ENCODE measurements at regions not wholly inside any gene's neighbourhood (a gene's known extent, or its start where the extent isn't known, plus 50 kb on each side); places are given as distances from the start of the nearest gene placed in this dataset.
"Not testable (repeated sequence)": the region's sequence is repeated elsewhere in the genome, so short reads cannot be mapped to it uniquely, and the experiment has no call there.

DNA sequence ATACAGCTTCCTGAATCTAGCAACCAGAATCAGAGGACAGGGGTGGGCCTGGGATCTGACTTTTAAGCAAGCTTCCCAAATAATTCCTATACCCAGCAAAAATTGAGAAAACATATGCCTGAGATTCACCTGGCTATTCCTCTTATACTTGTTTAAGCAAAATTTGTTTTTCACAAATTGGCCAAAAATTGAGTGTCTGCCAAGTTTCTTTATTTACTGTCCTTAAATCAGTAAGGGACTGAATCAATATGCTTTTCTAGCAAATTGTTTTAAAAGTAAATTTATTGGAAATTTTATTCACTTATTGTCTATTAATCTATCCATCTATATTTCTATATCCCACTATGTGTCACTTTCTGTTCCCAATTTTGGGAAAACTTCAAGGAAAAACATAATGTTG, 337.0 kb upstream of the ZNF804A start:
- no peak for DNase-seq

DNA sequence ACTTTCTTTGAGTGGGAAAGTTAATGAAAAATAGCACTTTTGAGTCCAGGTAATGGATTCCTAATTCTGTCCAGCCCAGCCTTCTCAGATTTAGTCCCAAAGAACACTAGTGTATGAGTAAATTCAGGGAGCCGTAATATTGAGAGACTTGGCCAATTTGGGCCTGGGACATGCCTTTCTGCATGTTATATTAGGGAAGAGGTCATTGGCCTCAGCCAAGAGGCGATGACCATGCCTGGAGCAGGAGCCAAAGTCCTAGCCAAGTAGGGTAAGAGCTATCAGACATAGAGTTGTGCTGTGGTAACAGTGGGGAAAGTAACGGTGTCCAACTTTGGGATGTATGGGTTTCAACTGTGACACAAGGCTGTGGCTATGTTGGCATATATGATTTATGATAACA, 336.5 kb upstream of the ZNF804A start:
- DNase-seq, result no peak

DNA sequence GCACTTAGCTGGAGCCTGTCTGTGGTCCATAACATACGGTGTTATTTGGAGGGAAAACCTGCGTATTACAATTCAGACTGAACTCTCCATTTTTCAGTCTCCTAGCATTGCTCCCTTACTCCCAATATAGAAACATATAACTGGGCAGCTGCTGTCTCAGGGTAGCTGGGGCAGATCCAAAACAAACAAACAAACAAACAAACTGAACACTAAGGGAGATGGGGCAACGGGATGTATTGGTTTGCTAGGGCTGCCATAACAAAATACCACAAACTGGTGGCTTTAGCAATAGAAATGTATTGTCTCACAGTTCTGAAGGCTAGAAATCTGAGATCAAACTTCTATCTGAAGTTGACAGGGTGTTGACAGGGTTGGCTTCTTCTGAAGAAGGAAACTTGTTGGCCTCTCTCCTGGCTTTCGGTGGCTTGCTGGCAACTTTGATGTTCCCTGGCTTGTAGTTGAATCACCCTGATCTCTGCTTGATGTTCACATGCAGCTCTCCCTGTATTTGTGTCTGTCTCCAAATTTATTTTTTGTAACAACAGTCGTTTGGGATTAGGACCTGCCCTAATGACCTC, 329.3 kb upstream of the ZNF804A start:
- DNase-seq, result no peak

DNA sequence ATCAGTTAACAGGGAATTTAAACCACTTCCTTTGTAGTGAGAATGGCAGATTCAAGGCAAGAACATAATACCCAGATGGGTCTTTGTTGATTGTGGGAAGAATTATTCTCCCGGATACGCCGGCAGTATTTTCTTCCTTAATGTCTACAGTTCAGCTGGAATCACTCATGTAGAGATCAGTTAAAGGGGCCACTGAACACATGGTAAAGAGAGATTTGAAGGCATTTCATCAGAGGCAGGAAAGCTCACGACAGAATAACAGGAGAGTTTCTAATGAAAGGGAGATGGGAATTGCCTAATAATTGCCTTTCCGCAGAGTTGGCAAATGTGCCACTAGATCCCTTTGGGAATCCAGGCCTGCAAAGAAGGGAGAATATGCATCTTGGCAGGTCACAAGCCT, 327.7 kb upstream of the ZNF804A start:
- no peak for DNase-seq

DNA sequence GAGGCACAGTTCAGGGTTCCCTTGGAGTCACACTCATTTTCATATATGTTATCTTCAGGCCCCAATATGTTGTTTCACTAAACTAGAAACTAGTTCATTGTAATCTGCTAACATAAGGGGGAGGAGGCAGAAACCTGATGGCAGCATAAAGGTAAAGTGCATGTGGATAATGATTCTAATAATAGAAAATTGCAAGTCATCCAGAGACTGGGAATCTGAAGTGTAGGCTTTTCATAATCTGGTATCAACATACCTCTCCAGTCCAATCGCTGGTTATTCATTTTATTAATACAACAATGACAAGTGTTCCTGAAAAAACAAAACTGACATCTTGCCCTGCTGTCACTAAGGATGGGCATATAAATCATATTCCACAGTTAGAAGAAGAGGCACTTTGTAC, 326.3 kb upstream of the ZNF804A start:
- no peak for DNase-seq

DNA sequence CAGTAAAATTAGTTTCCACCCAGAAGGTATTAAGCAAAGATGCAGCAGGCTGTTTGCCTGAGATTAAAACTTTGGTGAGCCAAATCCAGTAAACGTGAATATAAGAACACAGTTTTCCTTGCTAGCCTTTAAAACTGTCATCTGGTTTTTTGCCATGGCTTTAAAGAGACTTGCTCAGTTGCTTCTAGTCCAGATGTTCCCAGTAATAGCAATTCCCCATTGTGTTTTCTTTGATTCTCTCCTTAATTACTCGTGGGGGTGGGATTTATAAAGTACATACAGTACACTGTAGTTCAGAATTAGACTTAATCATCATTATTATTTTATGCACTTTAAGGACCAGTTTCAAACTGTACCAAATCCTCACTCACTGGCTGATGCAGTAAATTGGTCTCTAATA, 303.5 kb upstream of the ZNF804A start:
- no peak for DNase-seq

DNA sequence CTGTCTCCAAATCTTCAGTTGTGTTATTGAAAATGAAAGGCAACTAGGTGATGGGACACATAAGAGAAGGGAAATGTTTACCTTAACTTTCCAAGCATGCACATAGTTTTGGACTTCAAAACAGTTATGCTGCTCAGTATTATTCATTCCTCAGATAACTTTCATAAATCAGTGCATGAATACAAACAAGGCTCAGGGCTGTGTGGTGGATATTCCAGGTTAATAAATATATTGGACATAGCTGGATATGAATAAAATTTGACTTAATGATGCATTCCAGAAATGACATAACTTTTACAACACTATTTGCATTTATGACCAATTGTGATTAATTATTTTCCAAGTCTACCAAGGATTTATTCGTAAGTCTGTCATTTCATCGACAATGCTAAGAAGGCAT, 301.2 kb upstream of the ZNF804A start:
- DNase-seq, result no peak

DNA sequence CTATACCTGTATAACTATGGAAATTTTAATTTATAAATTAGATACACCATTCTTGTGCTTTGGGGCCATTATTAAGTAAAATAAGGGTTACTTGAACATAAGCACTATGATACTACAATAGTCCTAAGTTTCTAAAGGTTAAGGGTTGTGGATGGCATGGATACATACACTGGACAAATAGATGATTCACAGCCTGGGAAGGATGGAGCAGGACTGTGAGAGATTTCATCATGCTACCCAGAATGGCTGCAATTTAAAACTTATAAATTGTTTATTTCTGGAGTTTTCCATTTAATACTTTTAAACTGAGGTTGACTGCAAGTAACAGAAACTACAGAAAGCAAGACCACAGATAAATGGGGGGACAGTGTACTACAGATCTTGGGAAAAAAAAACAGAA, 295.8 kb upstream of the ZNF804A start:
- DNase-seq, result no peak

DNA sequence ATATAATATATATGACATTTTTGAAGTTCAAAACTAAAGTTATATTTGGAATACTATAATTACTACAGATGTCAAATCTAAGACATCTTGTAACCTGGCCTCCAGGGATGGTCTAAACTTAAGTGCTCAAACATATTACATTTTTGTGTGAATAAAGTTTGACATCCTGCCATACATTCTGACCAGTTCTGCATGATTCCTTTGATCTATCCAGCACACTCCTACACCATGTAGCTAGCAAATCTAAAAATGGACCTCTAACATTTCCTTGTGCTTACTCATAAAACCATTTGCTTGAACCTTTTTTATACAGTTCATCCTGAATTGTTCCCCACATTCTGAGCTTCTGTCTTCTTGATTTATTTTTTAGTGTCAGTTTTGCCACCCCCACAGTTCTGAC, 294.3 kb upstream of the ZNF804A start:
- no peak for DNase-seq

DNA sequence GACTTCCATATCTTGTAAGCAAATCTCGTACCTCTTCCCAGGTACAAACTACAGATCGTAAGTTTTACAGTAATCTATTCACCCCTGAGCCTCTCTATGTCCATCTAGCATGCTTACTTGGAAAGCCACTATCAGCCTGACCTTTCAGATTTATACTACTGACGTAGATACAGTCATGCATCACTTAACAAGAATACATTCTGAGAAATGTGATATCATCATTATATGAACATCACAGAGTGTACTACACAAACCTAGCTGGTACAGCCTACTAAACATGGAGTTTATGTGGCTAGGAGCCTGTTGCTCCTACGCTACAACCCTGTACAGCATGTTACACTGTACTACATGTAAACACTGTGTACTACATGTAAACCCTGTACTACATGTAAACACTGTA, 293.2 kb upstream of the ZNF804A start:
- DNase-seq, result no peak

DNA sequence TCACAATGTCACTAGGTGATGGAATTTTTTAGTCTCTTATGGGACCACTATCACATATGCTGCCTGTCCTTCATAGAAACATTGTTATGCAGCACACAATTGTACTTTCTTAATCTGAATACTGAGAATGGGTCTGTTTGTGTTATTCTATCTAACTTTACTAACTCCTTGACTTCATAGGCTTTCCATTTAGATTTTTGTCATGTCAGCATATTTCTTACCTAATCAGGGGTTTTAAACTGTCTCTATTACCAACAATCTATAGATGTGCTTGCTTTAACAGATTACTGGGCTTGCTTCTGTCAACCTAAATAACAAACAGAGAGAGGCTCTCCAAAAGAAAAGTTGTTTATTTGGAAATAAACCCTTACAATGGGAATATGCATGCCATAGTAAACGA, 289.6 kb upstream of the ZNF804A start:
- DNase-seq, result no peak

DNA sequence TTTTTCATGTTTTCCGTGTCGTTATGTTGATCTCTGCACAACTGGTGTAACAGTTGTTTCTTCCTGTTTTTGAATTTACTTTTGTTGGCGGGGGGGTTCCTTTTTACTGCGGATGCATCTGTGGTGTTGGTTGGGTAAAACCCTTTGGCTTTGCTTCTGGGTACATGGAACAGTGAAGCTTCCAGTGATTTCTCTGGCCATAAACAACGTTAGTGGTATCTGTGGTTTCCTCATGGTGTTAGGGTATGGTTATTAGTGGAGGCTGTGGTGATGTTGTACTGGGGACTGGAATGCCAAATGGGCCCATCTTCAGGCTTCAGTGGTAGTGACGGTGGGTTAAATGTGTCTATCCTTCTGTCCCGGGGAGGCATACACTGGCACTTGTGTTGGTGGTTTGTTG, 285.4 kb upstream of the ZNF804A start:
- no peak for DNase-seq

DNA sequence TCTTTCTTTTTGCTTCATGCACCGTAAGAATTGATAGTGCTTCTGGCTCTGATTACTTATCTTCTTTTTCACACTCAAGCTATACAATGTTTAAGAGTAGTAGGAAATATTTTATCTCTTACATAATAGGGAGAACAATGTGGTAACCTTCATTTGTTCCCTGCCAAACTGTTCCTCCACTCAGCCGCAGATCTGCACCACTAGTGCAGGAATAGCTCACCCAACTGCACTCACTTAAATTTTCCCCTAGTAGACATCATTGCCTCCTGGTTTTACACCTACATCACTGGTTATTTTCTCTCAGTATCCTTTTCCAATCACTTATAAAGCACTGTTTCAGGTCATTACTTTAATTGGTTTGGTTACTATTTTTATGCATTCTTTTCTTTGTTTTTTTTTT, 283.5 kb upstream of the ZNF804A start:
- DNase-seq, result no peak

DNA sequence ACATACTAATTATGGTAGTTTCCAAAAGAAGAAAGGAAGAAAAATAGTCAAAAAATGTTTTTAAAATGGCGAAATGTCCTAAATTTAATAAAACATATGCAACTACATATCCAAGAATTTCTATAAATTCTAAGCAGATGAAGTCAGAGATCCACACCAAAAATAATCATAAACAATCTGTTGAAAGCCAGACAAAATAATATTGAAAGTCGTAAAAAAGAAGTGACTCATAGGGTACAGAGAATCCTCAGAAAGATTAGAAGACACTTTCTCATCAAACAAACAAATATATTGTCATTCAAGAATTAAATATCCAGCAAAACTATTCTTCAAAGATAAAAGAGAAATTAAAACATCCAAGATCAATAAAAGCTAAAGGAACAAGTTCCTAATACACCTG, 281.4 kb upstream of the ZNF804A start:
- DNase-seq, result no peak

DNA sequence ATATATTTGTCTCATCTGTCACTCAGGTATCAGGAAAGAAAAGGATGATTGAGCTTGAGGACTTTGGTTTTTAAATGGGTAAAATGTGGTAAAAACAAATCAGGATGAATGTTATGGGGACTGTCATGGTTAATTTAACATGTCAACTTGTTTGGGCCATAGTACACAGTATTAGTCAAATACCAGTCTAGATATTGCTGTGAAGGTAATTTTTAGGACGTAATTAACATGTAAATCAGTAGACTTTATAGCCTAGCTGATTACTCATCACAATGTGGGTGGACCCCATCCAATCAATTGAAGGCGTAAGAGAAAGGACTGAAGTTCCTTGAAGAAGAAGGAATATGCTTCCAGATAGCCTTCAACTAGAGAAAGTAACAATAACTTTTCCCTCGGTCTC, 275.7 kb upstream of the ZNF804A start:
- no peak for DNase-seq

DNA sequence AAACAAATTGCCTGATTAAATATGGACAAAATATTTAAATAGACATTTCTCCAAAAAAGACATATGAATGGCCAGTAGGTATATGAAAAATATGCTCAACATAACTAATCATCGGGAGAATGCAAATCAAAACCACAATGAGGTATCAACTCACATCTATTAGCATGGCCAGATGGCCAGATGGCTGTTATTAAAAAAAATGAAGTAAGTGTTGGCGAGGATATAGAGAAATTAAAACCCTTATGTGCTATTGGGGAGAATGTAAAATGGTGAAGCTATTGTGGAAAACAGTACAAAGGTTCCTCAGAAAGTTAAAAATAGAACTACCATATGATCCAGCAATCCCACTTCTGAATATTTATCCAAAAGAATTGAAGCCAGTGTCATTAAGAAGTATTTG, 272.3 kb upstream of the ZNF804A start:
- no peak for DNase-seq

DNA sequence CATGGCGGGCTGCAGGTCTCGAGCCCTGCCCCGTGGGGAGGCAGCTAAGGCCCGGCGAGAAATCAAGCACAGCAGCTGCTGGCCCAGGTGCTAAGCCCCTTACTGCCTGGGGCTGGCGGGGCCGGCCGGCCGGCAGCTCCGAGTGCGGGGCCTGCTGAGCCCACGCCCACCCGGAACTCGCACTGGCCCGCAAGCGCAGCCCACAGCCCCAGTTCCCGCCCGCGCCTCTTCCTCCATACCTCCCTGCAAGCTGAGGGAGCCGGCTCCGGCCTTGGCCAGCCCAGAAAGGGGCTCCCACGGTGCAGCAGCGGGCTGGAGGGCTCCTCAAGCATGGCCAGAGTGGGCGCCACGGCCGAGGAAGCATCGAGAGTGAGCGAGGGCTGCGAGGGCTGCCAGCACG, 270.5 kb upstream of the ZNF804A start:
- DNase-seq, result not testable (repeated sequence)

DNA sequence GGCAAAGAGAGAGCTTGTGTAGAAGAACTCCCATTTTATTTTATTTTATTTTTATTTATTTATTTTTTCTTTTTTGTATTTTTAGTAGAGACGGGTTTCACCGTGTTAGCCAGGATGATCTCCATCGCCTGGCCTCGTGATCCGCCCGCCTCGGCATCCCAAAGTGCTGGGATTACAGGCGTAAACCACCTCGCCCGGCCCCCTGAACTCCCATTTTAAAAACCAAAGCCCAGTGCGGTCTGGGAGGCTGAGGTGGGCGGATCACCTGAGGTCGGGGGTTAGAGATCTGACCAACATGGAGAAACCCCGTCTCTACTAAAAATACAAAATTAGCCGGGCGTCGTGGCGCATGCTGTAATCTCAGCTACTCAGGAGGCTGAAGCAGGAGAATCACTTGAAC, 267.8 kb upstream of the ZNF804A start:
- DNase-seq, result not testable (repeated sequence)

DNA sequence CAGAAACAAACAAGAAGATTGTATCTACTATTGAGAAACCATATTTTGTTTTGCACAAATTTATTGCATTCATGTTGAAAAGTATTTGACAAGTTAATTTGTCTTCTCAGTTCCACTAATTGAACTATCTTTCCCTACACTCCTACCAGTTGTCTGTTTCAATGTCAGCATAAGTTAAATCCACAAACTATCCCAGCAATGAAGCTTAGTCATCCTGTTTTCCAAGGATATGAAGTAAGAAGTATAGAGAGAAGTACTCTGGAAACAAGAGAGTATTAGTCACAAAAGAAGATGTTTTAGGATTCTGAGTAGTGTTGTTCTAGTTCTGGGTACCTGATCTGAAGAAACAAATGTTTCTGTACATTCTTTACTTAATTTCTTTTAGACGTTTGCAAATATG, 261.6 kb upstream of the ZNF804A start:
- DNase-seq, result no peak

DNA sequence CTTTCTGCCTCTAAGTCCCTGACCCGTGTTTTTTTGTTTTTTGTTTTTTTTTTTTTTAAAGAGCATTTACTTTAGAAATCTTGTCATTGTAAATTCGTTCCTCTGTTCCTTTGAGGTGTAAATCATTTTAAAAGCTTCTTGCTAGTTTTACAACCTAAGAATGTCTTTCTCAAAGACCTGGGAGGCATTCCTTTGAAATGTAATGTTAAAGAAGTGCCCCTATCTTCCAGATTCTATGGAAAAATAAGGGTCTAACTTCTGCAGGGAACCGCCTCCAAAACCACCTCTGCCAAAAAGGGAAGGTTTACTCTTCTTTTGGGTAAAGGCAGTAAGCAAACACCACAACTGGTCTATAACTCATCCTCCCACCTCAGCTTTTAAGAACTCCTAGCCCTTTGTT, 259.6 kb upstream of the ZNF804A start:
- peak in 1 of 3 donors; percentile 10 for DNase-seq

DNA sequence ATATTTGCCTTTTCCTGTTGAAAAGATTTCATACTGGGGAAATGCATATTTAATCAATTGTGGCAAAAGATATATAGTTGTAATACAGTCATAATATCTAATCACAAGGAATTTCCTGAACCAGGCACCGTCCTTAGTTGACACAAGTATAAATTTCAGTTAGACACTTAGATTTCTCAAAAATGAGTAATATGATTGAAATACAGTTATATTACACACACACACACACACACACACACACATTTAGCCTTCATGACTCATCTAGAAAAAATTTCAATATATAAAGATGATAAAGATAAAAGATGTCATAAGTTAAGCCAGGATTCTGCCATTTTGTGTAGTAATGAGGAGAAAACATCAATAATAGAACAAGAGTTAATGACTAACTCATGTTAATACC, 258.4 kb upstream of the ZNF804A start:
- peak in 2 of 3 donors; percentile 4 to 8 for DNase-seq

DNA sequence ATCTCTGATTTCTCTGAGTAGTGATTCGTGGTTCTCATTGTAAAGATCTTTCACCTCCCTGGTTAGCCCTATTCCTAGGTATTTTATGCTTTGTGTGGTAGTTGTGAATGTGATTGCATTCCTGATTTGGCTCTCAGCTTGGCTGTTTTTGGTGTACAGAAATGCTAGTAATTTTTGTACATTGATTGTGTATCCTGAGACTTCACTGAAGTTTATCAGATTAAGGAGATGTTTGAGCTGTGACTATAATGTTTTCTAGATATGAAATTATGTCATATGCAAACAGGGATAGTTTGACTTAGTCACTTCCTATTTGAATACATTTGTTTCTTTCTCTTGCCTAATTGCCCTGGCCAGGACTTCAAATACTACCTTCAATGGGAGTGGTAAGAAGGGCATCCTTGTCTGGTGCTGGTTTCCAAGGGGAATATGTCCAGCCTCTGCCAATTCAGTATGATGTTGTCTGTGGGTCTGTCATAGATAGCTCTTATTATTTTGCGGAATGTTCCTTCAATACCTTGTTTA, 251.9 kb upstream of the ZNF804A start:
- no peak for DNase-seq

DNA sequence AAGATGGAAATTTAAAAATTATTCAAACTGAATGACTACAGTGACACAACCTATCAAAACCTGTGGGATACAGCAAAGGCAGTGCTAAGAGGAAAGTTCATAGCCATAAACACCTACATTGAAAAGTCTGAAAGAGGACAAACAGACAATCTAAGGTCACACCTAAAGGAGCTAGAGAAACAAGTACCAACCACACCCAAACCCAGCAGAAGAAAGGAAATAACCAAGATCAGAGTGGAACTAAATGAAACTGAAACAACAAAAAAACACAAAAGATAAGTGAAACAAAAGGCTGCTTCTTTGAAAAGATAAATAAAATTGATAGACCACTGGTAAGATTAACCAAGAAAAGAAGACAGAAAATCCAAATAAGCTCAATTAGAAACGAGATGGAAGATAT, 247.2 kb upstream of the ZNF804A start:
- DNase-seq, result no peak

DNA sequence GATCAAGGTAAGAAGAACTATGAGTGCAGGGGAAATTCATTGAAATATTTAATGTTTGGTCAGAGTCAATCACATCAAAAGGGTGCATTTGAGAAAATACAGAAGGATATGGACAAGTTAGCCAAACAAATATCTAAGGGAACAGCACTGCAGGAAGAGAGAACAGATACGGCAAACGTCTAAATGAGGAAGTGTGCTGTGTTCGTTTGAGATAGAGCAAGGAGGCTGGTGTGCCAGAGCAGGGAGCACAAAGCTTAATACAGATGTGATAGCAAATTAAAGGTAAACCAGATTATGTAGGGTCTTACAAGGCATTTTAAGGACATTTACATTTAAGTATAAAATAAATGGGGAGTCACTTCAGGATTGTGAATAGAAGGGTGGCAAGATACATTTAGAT, 241.3 kb upstream of the ZNF804A start:
- DNase-seq, result no peak

DNA sequence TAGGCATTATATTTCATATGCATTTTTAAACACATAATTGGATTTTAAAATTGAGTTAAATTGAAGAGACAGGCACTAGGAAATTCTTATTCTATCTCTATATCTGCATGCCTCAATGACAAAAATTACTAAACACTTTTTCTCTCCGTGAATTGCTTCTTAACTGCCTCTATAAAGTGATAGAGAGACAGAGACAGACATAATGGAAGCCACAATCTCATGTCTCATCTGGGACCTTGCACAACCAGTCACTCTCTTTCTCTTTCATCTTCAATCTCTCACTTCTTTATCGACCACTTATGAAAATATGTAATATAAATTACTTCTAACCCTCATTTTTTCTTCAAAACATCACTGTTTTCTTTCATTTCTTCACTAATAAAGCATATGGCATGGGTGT, 238.9 kb upstream of the ZNF804A start:
- no peak for DNase-seq

DNA sequence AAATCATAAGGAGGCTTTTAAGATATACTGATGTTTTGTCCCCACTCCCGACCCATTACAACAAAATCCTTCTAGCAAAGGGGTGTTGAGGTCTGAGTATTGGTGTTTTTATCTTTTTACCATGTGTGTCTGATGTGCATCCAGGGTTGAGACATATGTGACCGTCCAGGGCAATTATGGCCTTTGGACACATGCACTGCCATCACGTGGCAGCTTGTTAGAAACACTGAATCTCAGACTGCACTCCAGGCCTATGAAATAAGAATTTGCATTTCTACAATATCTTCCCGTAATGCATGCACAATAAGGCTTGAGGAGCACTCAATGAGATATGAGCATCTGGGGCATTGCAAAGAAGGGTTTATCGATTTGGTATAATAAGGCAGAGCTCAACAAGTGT, 235.1 kb upstream of the ZNF804A start:
- no peak for DNase-seq
